ENCODE measurements at regions not wholly inside any gene's neighbourhood (a gene's known extent, or its start where the extent isn't known, plus 50 kb on each side); places are given as distances from the start of the nearest gene placed in this dataset.

- no peak overlapping the region for H3K27ac ChIP-seq (ENCODE audit: insufficient read depth, low read depth, low read length)
These were observed 173.1 kb upstream of the ID4 start for GRCh38 chr6:19664050-19664449.

More at GRCh38 chr6:19664050-19664449, 173.1 kb upstream of the ID4 start:
- no peaks in the 10 kb centered on the region for H3K36me3 ChIP-seq (ENCODE audit: control insufficient read depth in 2 of 2, extremely low read depth in 1 of 2, insufficient read depth in 2 of 2, low read length in 2 of 2)
- no peaks in the 10 kb centered on the region for H3K79me2 ChIP-seq (ENCODE audit: control insufficient read depth, insufficient read depth, low read length)
- no peak overlapping the region for H3K4me3 ChIP-seq (replicated peaks in 1 of 3; ENCODE audit: insufficient read depth in 1 of 3, low read depth in 1 of 3, low read length in 3 of 3)
- no peaks in the 10 kb centered on the region for H3K9me1 ChIP-seq (replicated peaks; ENCODE audit: control insufficient read depth, extremely low read depth, insufficient read depth, low read length)
- no peak overlapping the region for H3K9ac ChIP-seq (replicated peaks; ENCODE audit: extremely low read depth, insufficient read depth, low read length)
- FAIRE-seq (no peak), DNase-seq (ENCODE audit: low read depth, low spot score) (no peak)
- POLR2A ChIA-PET: no interaction called here
- H3K4me2 ChIP-seq (ENCODE audit: insufficient read depth, low read length): no peak overlapping the region
- no TSS peak for BruUV-seq (replicated peaks)
- no peak for TF ChIP-seq CTCF (IDR thresholded peaks at IDR 0.05; ENCODE audit: extremely low read depth in 1 of 2, insufficient read depth in 1 of 2, low read depth in 1 of 2, low read length in 2 of 2)
- no peak for TF ChIP-seq POLR2AphosphoS5 (IDR thresholded peaks at IDR 0.05; ENCODE audit: insufficient read depth, low read depth, low read length)
- no peak for TF ChIP-seq FOS (IDR thresholded peaks at IDR 0.05; ENCODE audit: borderline replicate concordance, insufficient read depth, low read length)
- TF ChIP-seq JUN (IDR thresholded peaks at IDR 0.05; ENCODE audit: borderline replicate concordance, insufficient read depth, insufficient read length, low read depth): no peak
- CTCF ChIA-PET: no interaction called here
- no peaks in the 10 kb centered on the region for H3K27me3 ChIP-seq (ENCODE audit: control insufficient read depth in 2 of 2, insufficient read depth in 2 of 2, low read length in 2 of 2)
- H3K4me1 ChIP-seq (ENCODE audit: control insufficient read depth, extremely low read depth, insufficient read depth, low read length): no peaks in the 10 kb centered on the region
- dilution Hi-C loops (cut with MboI; ENCODE audit: extremely low pct_ligation_motif_present, low sequenced_read_pairs) (no loop called here), intact Hi-C loops (cut with micrococcal nuclease) (no loop called here)
- H3K9me3 ChIP-seq (replicated peaks; ENCODE audit: control insufficient read depth, insufficient read depth, low read length): no peaks in the 10 kb centered on the region
- H2AFZ ChIP-seq (ENCODE audit: low read depth, low read length): no peak overlapping the region
- H4K20me1 ChIP-seq (replicated peaks; ENCODE audit: control insufficient read depth, extremely low read depth, insufficient read depth, low read length): no peaks in the 10 kb centered on the region

Data from endothelial cell of umbilical vein (primary cell).